Activated naive CD4-positive, alpha-beta T cell treated with anti-CD3 and anti-CD28 coated beads, Interleukin-2, amount 50 U/mL, for 72 hours (primary cell): ENCODE measurements at regions not wholly inside any gene's neighbourhood (a gene's known extent, or its start where the extent isn't known, plus 50 kb on each side); places are given as distances from the start of the nearest gene placed in this dataset.
"Not testable (repeated sequence)": the region's sequence is repeated elsewhere in the genome, so short reads cannot be mapped to it uniquely, and the experiment has no call there.

Source experiments
- ATAC-seq, 2 donors: fragments of 150-1000 bp; cut with Tn5 transposase; 2 replicates each; pipeline ENCODE4 v1.10.0; 2021; ENCODE audit warnings: mild to moderate bottlenecking in 2 of 2, moderate library complexity in 2 of 2
- DNase-seq, 2 donors: peaks; one replicate each; pipeline ENCODE4 v3.0.0; 2021 to 2022; ENCODE audit warnings: low spot score in 2 of 2
- H3K27ac Mint-ChIP-seq, 2 donors: one replicate each; pipeline ENCODE4 v1.8.0; 2022; ENCODE audit warnings: mild to moderate bottlenecking in 2 of 2, mixed read lengths in 2 of 2
- H3K36me3 Mint-ChIP-seq, 2 donors: one replicate each; pipeline ENCODE4 v1.8.0; 2022; ENCODE audit warnings: mixed read lengths in 2 of 2
- H3K9me3 Mint-ChIP-seq, 2 donors: one replicate each; pipeline ENCODE4 v1.8.0; 2022; ENCODE audit warnings: mixed read lengths in 2 of 2

- DNase-seq (no peak), ATAC-seq (no peak)
- no peak overlapping the region for H3K27ac Mint-ChIP-seq
- no peaks in the 10 kb centered on the region for H3K36me3 Mint-ChIP-seq
- no peaks in the 10 kb centered on the region for H3K9me3 Mint-ChIP-seq
These were observed 167.3 kb upstream of the RORA start for GRCh38 chr15:61396235-61396919.

- no peak for ATAC-seq
- H3K36me3 Mint-ChIP-seq = no peaks in the 10 kb centered on the region
- H3K9me3 Mint-ChIP-seq = no peaks in the 10 kb centered on the region
- H3K27ac Mint-ChIP-seq = no peak overlapping the region
- no peak for DNase-seq
These were observed 164.8 kb upstream of the RORA start for GRCh38 chr15:61393949-61394348.

GRCh38 chr15:61393524-61393923 is 164.4 kb upstream of the RORA start:
- DNase-seq = no peak
- no peak for ATAC-seq
- H3K27ac Mint-ChIP-seq = no peak overlapping the region
- peaks cover 0 to under 1% of the 10 kb centered on the region in 2 donors for H3K9me3 Mint-ChIP-seq
- H3K36me3 Mint-ChIP-seq = no peaks in the 10 kb centered on the region

GRCh38 chr15:61390138-61390537 is 161.0 kb upstream of the RORA start:
- ATAC-seq = peak in 1 of 2 donors; percentile 28
- H3K9me3 Mint-ChIP-seq = peaks cover 7 to 9% of the 10 kb centered on the region in 2 donors
- H3K27ac Mint-ChIP-seq = no peak overlapping the region
- H3K36me3 Mint-ChIP-seq = no peaks in the 10 kb centered on the region
- DNase-seq = no peak

- DNase-seq (no peak), ATAC-seq (no peak)
- peaks cover 10 to 11% of the 10 kb centered on the region in 2 donors for H3K9me3 Mint-ChIP-seq
- H3K36me3 Mint-ChIP-seq = no peaks in the 10 kb centered on the region
- no peak overlapping the region for H3K27ac Mint-ChIP-seq
These were observed 160.4 kb upstream of the RORA start for GRCh38 chr15:61389334-61390028.

GRCh38 chr15:61387675-61388074 is 158.6 kb upstream of the RORA start:
- no peak for ATAC-seq
- H3K27ac Mint-ChIP-seq = no peak overlapping the region

GRCh38 chr15:61383421-61383820 is 154.3 kb upstream of the RORA start:
- no peak for DNase-seq
- ATAC-seq = no peak
- Mint-ChIP-seq H3K27ac (no peak overlapping the region), H3K36me3 (no peaks in the 10 kb centered on the region), H3K9me3 (peaks cover 9 to 10% of the 10 kb centered on the region in 2 donors)

More at GRCh38 chr15:61387675-61388074, 158.6 kb upstream of the RORA start:
- DNase-seq = no peak
- Mint-ChIP-seq H3K36me3 (no peaks in the 10 kb centered on the region), H3K9me3 (peaks cover 10 to 11% of the 10 kb centered on the region in 2 donors)

- ATAC-seq (no peak), DNase-seq (no peak)
- Mint-ChIP-seq H3K9me3 (peaks cover 6 to 9% of the 10 kb centered on the region in 2 donors), H3K36me3 (no peaks in the 10 kb centered on the region), H3K27ac (no peak overlapping the region)
These were observed 153.8 kb upstream of the RORA start for GRCh38 chr15:61382927-61383326.

GRCh38 chr15:61381501-61381900 is 152.4 kb upstream of the RORA start:
- no peaks in the 10 kb centered on the region for H3K36me3 Mint-ChIP-seq
- H3K9me3 Mint-ChIP-seq = peaks cover 3 to 5% of the 10 kb centered on the region in 2 donors

GRCh38 chr15:61380270-61380669 is 151.2 kb upstream of the RORA start:
- ATAC-seq (no peak), DNase-seq (no peak)
- no peaks in the 10 kb centered on the region for H3K36me3 Mint-ChIP-seq
- H3K27ac Mint-ChIP-seq = no peak overlapping the region
- peaks cover 3 to 5% of the 10 kb centered on the region in 2 donors for H3K9me3 Mint-ChIP-seq

More at GRCh38 chr15:61381501-61381900, 152.4 kb upstream of the RORA start:
- no peak for ATAC-seq
- DNase-seq = no peak
- H3K27ac Mint-ChIP-seq = no peak overlapping the region

GRCh38 chr15:61379005-61379404 is 149.9 kb upstream of the RORA start:
- Mint-ChIP-seq H3K36me3 (no peaks in the 10 kb centered on the region), H3K9me3 (no peaks in the 10 kb centered on the region), H3K27ac (no peak overlapping the region)
- DNase-seq = no peak
- no peak for ATAC-seq

- no peaks in the 10 kb centered on the region for H3K9me3 Mint-ChIP-seq
- DNase-seq = no peak
- ATAC-seq = no peak
- no peaks in the 10 kb centered on the region for H3K36me3 Mint-ChIP-seq
- no peak overlapping the region for H3K27ac Mint-ChIP-seq
These were observed 147.9 kb upstream of the RORA start for GRCh38 chr15:61376961-61377360.

- no peaks in the 10 kb centered on the region for H3K36me3 Mint-ChIP-seq
- ATAC-seq = no peak
- no peak overlapping the region for H3K27ac Mint-ChIP-seq
These were observed 147.4 kb upstream of the RORA start for GRCh38 chr15:61376516-61376915.

GRCh38 chr15:61374848-61375247 is 145.7 kb upstream of the RORA start:
- no peak overlapping the region for H3K27ac Mint-ChIP-seq
- no peaks in the 10 kb centered on the region for H3K36me3 Mint-ChIP-seq
- DNase-seq (no peak), ATAC-seq (no peak)
- H3K9me3 Mint-ChIP-seq = peaks cover 0 to 3% of the 10 kb centered on the region in 2 donors

More at GRCh38 chr15:61376516-61376915, 147.4 kb upstream of the RORA start:
- DNase-seq = no peak
- no peaks in the 10 kb centered on the region for H3K9me3 Mint-ChIP-seq

GRCh38 chr15:61367953-61368352 is 138.9 kb upstream of the RORA start:
- Mint-ChIP-seq H3K36me3 (peaks cover 0 to 20% of the 10 kb centered on the region in 2 donors), H3K9me3 (peaks cover 11 to 13% of the 10 kb centered on the region in 2 donors), H3K27ac (no peak overlapping the region)
- ATAC-seq (no peak), DNase-seq (no peak)

- ATAC-seq = no peak
- no peak for DNase-seq
- peaks cover 10 to 16% of the 10 kb centered on the region in 2 donors for H3K9me3 Mint-ChIP-seq
- no peak overlapping the region for H3K27ac Mint-ChIP-seq
- H3K36me3 Mint-ChIP-seq = peaks cover 0 to 20% of the 10 kb centered on the region in 2 donors
These were observed 135.8 kb upstream of the RORA start for GRCh38 chr15:61364871-61365270.

GRCh38 chr15:61362912-61363311 is 133.8 kb upstream of the RORA start:
- Mint-ChIP-seq H3K9me3 (peaks cover 15 to 16% of the 10 kb centered on the region in 2 donors), H3K36me3 (peaks cover 0 to 20% of the 10 kb centered on the region in 2 donors)
- not testable (repeated sequence) for ATAC-seq, H3K27ac Mint-ChIP-seq, DNase-seq

GRCh38 chr15:61344293-61344692 is 115.2 kb upstream of the RORA start:
- ATAC-seq (no peak), DNase-seq (no peak)
- Mint-ChIP-seq H3K9me3 (peaks cover 4 to 16% of the 10 kb centered on the region in 2 donors), H3K27ac (no peak overlapping the region), H3K36me3 (peaks cover 0 to 6% of the 10 kb centered on the region in 2 donors)
